GM19467 (cell line): ENCODE measurements at regions not wholly inside any gene's neighbourhood (a gene's known extent, or its start where the extent isn't known, plus 50 kb on each side); places are given as distances from the start of the nearest gene placed in this dataset.
"Not testable (repeated sequence)": the region's sequence is repeated elsewhere in the genome, so short reads cannot be mapped to it uniquely, and the experiment has no call there.

Experiments
- ATAC-seq: cut with Tn5 transposase; IDR thresholded peaks from one replicate; pipeline ENCODE4 v1.9.1; 2021; ENCODE audit warnings: mild to moderate bottlenecking, moderate library complexity; ENCODE audit not compliant: unreplicated experiment

DNA sequence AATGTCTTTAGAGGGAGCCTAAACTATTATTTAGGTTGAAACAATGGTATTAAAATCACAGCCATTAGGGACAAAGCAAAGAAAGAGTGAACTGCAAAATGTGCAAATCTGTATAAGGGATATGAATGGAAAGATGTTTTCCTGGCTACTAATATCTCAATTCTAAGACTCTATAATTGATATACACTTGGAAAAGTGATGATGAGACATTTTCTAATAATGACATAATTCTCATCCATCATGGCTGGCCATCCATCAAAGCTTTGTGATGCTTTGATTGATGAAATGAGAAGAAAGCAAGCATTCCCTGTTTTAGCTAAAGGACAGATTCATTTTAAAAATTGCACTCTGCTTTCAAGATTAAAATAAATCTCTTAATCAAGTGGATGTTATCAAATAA lies 965.5 kb upstream of the IGFBP7 start:
- ATAC-seq, result no peak

- ATAC-seq, result no peak
Measured at GRCh38 chr4:58074382-58074781, 964.2 kb upstream of the IGFBP7 start.

DNA sequence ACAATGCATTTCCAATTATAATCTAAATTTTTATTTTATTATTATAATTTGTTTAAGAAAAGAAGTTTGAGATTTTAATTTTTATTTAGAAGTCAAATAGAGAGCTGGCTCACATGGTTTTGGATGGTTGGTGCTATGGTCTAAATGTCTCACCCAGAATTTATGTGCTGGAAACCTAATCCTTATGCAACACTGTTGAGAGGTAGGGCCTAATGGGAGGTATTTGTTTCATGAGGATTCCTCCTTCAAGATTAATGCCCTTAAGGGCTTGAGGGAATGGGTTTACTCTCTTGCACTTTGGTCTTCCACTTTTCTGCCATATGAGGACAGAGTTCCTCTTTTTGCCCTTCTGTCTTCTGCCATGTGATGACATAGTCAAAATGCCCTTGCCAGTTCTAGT lies 960.5 kb upstream of the IGFBP7 start:
- ATAC-seq, result no peak

DNA sequence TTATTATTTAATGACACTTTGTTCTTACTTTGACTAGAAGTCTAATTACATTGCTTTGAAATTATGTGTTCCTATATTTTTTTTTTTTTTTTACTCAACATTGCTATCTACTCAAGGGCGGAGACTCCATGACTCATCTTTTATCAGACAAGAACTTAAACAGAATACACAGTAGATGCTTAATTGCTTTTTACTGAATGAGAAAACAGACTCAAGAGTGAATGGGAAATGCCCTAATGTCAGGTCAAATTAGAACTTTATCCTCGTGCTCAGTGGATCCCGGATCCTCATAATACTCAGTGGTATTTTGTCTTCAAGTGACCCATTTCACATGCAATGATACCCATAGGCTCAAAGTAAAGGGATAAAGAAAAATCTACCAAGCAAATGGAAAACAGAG lies 954.5 kb upstream of the IGFBP7 start:
- no peak for ATAC-seq

- ATAC-seq, result no peak
Measured at GRCh38 chr4:58063404-58064160, 953.4 kb upstream of the IGFBP7 start.

- ATAC-seq, result no peak
Measured at GRCh38 chr4:58061967-58062366, 951.8 kb upstream of the IGFBP7 start.

GRCh38 chr4:58050439-58050838 lies 940.3 kb upstream of the IGFBP7 start:
- ATAC-seq, result no peak

DNA sequence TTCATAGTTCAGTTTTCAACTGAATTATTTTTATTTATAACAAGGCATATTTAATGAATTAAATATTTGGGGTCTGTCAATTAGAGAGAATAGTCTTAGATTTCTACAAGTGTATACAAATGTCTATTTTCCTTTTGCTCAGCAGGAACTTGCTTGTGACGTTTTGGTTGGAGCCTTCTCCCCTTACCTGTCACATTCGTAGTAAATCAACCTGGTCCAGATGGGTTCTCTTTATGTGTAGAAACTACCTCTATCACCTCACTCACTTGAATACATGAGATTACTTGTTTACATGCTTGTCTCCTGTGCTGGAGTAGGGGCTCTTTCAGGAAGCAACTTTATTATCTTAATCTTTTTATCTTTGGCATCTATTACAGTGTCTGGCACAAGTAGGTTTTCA lies 938.3 kb upstream of the IGFBP7 start:
- no peak for ATAC-seq

DNA sequence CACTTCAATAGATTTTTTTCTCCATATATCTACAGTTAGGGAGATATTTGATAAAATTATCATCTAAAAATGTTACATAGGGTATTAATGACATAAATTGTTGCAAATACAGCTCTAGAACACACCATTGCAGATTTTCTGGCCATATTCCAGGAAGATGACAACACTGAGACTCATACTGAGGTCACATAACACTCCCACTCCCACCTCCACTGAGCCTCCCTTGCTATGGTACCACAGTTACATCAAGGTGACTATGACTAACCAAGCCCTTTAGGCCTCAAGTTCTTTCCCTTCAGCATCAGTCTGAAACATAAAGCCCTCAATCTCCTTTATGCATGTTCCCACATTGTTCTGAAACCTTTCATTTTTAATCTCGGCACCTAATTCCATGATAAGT lies 932.0 kb upstream of the IGFBP7 start:
- ATAC-seq, result no peak

DNA sequence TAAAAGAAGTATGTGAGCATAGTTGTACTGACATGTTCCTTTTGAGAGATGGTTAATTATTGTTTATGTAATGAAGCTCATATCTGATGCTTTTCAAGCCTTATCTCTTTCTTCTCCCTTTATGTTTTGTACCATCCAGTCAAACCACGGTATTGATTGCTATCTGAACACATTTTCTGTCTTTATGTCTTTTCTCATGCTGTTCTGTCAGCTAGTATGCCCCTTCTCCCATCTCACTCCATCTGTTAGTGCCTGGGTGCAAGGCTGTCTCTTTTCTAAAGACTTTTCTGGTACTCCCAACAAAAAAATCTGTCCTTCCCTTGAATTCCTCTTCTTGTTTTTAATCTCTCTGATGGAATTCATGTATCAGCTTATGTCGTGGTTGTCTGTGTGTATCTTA lies 883.8 kb upstream of the IGFBP7 start:
- ATAC-seq, result no peak

- ATAC-seq, result no peak
Measured at GRCh38 chr4:57989430-57989829, 879.2 kb upstream of the IGFBP7 start.

GRCh38 chr4:57985161-57985560 lies 875.0 kb upstream of the IGFBP7 start:
- ATAC-seq, result no peak

DNA sequence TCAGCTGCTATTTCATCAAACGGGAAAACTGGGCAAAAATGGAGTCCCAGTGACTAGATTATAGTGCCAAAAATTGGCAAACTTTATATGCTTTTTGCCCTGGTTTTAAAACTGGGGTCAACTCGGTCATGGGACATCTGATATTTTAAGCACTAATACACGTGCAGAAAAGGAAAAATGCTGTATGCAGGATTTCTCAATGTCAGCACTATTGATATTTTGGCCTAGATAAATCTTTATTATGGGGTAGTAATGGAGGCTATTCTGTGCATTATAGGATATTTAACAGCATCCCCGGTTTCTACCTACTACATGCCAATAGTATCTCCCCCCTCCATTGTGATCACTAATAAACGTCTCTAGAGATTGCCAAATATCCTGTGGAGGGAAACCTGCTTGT lies 870.9 kb upstream of the IGFBP7 start:
- no peak for ATAC-seq

GRCh38 chr4:57974821-57975220 lies 864.6 kb upstream of the IGFBP7 start:
- ATAC-seq, result no peak

DNA sequence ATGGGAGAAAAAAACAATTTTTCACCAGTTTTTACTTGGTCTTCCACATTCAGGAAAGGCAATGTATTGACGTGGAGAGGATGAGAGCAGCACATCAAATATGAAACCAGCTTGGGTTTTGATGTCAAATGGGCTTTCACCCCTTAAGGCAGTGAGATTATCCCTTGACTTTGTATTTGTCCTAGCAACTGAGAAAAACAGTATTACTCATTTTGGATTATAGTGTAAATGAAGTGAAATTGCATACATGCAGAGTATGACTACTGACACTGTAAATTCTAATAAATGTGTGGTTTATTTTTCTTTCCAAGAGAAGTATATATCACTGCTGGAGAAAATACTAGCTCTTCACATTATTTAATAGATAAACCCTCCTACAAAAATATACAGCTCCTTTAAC lies 863.6 kb upstream of the IGFBP7 start:
- ATAC-seq, result no peak

GRCh38 chr4:57971261-57971660 lies 861.1 kb upstream of the IGFBP7 start:
- no peak for ATAC-seq

GRCh38 chr4:57966987-57967760 lies 857.0 kb upstream of the IGFBP7 start:
- ATAC-seq, result no peak

GRCh38 chr4:57965431-57965830 lies 855.2 kb upstream of the IGFBP7 start:
- not testable (repeated sequence) for ATAC-seq

GRCh38 chr4:57945298-57945697 lies 835.1 kb upstream of the IGFBP7 start:
- no peak for ATAC-seq

GRCh38 chr4:57943682-57944081 lies 833.5 kb upstream of the IGFBP7 start:
- ATAC-seq, result no peak

- ATAC-seq, result not testable (repeated sequence)
Measured at GRCh38 chr4:57937326-57937725, 827.1 kb upstream of the IGFBP7 start.

- ATAC-seq, result no peak
Measured at GRCh38 chr4:57926311-57926710, 816.1 kb upstream of the IGFBP7 start.
